ENCODE measurements at regions not wholly inside any gene's neighbourhood (a gene's known extent, or its start where the extent isn't known, plus 50 kb on each side); places are given as distances from the start of the nearest gene placed in this dataset.
A peak's percentile ranks its signal among the peaks of the same experiment; 100 is the strongest.

GRCh38 chr6:103236923-103237322 is 1622.8 kb downstream of the HACE1 start:
- DNase-seq = no peak

- no peak for DNase-seq
Measured at GRCh38 chr6:103231181-103231580, 1628.5 kb downstream of the HACE1 start.

GRCh38 chr6:103215847-103216246 is 1643.9 kb downstream of the HACE1 start:
- no peak for DNase-seq

GRCh38 chr6:103210686-103211085 is 1649.0 kb downstream of the HACE1 start:
- DNase-seq = no peak

GRCh38 chr6:103198386-103198785 is 1661.3 kb downstream of the HACE1 start:
- no peak for DNase-seq

GRCh38 chr6:103193413-103193812 is 1666.3 kb downstream of the HACE1 start:
- DNase-seq = no peak

GRCh38 chr6:103191391-103192093 is 1668.2 kb downstream of the HACE1 start:
- no peak for DNase-seq

GRCh38 chr6:103184776-103185175 is 1674.9 kb downstream of the HACE1 start:
- no peak for DNase-seq

- DNase-seq = no peak
Measured at GRCh38 chr6:103183831-103184411, 1675.8 kb downstream of the HACE1 start.

GRCh38 chr6:103178193-103178592 is 1681.5 kb downstream of the HACE1 start:
- DNase-seq = no peak

- no peak for DNase-seq
Measured at GRCh38 chr6:103177791-103178190, 1681.9 kb downstream of the HACE1 start.

- no peak for DNase-seq
Measured at GRCh38 chr6:103175056-103175455, 1684.7 kb downstream of the HACE1 start.

- no peak for DNase-seq
Measured at GRCh38 chr6:103167345-103168071, 1692.2 kb downstream of the HACE1 start.

GRCh38 chr6:103154779-103155572 is 1704.7 kb downstream of the HACE1 start:
- DNase-seq = no peak

- no peak for DNase-seq
Measured at GRCh38 chr6:103153016-103153415, 1706.7 kb downstream of the HACE1 start.

- DNase-seq = no peak
Measured at GRCh38 chr6:103142902-103143301, 1716.8 kb downstream of the HACE1 start.

GRCh38 chr6:103140308-103141027 is 1719.3 kb downstream of the HACE1 start:
- DNase-seq = no peak

- no peak for DNase-seq
Measured at GRCh38 chr6:103139377-103139776, 1720.3 kb downstream of the HACE1 start.

- no peak for DNase-seq
Measured at GRCh38 chr6:103124471-103124870, 1731.0 kb downstream of the GRIK2 start.

GRCh38 chr6:103122766-103123601 is 1729.5 kb downstream of the GRIK2 start:
- peak; percentile 16 for DNase-seq

GRCh38 chr6:103119056-103119455 is 1725.5 kb downstream of the GRIK2 start:
- no peak for DNase-seq

- DNase-seq = no peak
Measured at GRCh38 chr6:103114582-103114981, 1721.1 kb downstream of the GRIK2 start.

Measured in stimulated activated CD4-positive, alpha-beta T cell treated with anti-CD3 and anti-CD28 coated beads, Interleukin-15, amount 100 ng/mL, for 24 hours (primary cell).